Astrocyte (in vitro differentiated cells and primary cell): ENCODE measurements at regions not wholly inside any gene's neighbourhood (a gene's known extent, or its start where the extent isn't known, plus 50 kb on each side); places are given as distances from the start of the nearest gene placed in this dataset.

ENCODE experiments used
- DNase-seq: peaks from one replicate; pipeline ENCODE4 v3.0.0-alpha.2; 2010; ENCODE audit warnings: low read depth
- FAIRE-seq: peaks from 2 replicates; lab custom pipeline; 2011; peaks lifted over from hg19 to GRCh38; lab: Jason Lieb, UNC
- H2AFZ ChIP-seq: 2 replicates; pipeline ENCODE4 v1.6.0; 2012; ENCODE audit warnings: low read depth, low read length, inconsistent platforms
- H3K27ac ChIP-seq: 2 replicates; pipeline ENCODE4 v1.5.1; 2011; ENCODE audit warnings: low read depth, low read length, inconsistent platforms
- H3K27me3 ChIP-seq: 2 replicates; pipeline ENCODE4 v1.6.0; 2011; ENCODE audit warnings: low read length, inconsistent platforms; ENCODE audit not compliant: insufficient read depth
- H3K36me3 ChIP-seq: 2 replicates; pipeline ENCODE4 v1.5.1; 2011; ENCODE audit warnings: low read length, inconsistent platforms; ENCODE audit not compliant: insufficient read depth
- H3K4me1 ChIP-seq: 2 replicates; pipeline ENCODE4 v1.5.1; 2011; ENCODE audit warnings: low read length, inconsistent platforms; ENCODE audit not compliant: insufficient read depth
- H3K4me2 ChIP-seq: 2 replicates; pipeline ENCODE4 v1.6.0; 2012; ENCODE audit warnings: low read length, inconsistent platforms
- H3K4me3 ChIP-seq: 2 replicates; pipeline ENCODE4 v1.5.1; 2011; ENCODE audit warnings: low read depth, mild to moderate bottlenecking, low read length, inconsistent platforms; ENCODE audit not compliant: insufficient read depth
- H3K79me2 ChIP-seq: 2 replicates; pipeline ENCODE4 v1.6.0; 2012; ENCODE audit warnings: mild to moderate bottlenecking, low read length, inconsistent platforms; ENCODE audit not compliant: insufficient read depth
- H3K9ac ChIP-seq: 2 replicates; pipeline ENCODE4 v1.6.0; 2012; ENCODE audit warnings: mild to moderate bottlenecking, low read length, inconsistent platforms
- H3K9me3 ChIP-seq: 2 replicates; pipeline ENCODE4 v1.5.1; 2012; ENCODE audit warnings: low read depth, mild to moderate bottlenecking, low read length, inconsistent platforms; ENCODE audit not compliant: insufficient read depth
- H4K20me1 ChIP-seq: 2 replicates; pipeline ENCODE4 v1.6.0; 2012; ENCODE audit warnings: low read length, inconsistent platforms; ENCODE audit not compliant: insufficient read depth
- H3K27ac Mint-ChIP-seq: one replicate; pipeline ENCODE4 v1.8.0; 2021; ENCODE audit warnings: mild to moderate bottlenecking, mixed read lengths; ENCODE audit not compliant: unreplicated experiment
- H3K27me3 Mint-ChIP-seq: one replicate; pipeline ENCODE4 v1.8.0; 2021; ENCODE audit warnings: low read depth, mixed read lengths; ENCODE audit not compliant: unreplicated experiment
- H3K36me3 Mint-ChIP-seq: one replicate; pipeline ENCODE4 v1.8.0; 2021; ENCODE audit warnings: low read depth, mixed read lengths; ENCODE audit not compliant: unreplicated experiment
- H3K4me1 Mint-ChIP-seq: one replicate; pipeline ENCODE4 v1.8.0; 2021; ENCODE audit warnings: low read depth, mixed read lengths; ENCODE audit not compliant: unreplicated experiment
- H3K4me3 Mint-ChIP-seq: one replicate; pipeline ENCODE4 v1.8.0; 2021; ENCODE audit warnings: mild to moderate bottlenecking, moderate library complexity, mixed read lengths; ENCODE audit not compliant: unreplicated experiment
- H3K9me3 Mint-ChIP-seq: one replicate; pipeline ENCODE4 v1.8.0; 2021; ENCODE audit warnings: mild to moderate bottlenecking, mixed read lengths; ENCODE audit not compliant: unreplicated experiment
- EZH2 ChIP-seq: IDR thresholded peaks from 2 replicates; pipeline ENCODE4 v1.6.1; 2012; ENCODE audit warnings: mild to moderate bottlenecking, low read length, inconsistent platforms; ENCODE audit not compliant: insufficient read depth
- TF ChIP-seq, protein P1 (sequence below): IDR thresholded peaks from 2 replicates; pipeline ENCODE4 v1.5.1; 2011; ENCODE audit warnings: low read depth, mild to moderate bottlenecking, inconsistent platforms, low read length, moderate library complexity; ENCODE audit not compliant: insufficient read depth

DNA sequence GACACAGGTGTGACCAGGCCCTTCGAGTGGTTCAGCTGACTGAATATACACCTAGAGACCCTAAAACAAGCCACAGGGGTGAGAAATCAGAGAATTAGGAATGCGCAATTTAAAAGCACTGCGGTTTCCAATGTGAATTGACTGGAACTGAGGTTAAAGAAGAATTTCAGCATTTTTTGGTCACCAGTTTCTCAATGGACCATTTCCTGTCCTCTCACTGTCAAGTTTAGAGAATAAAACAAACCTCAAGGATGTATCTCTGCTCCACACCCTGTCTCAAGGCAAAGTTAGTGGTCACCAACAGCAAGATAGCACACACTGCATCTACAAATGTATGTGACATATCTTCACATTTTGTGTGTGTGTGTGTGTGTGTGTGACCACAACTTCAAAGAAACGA lies 143.8 kb upstream of the MAP3K1 start:
- Mint-ChIP-seq H3K9me3 (peaks cover 1% of the 10 kb centered on the region), H3K27ac (no peak overlapping the region), H3K27me3 (peaks cover 11% of the 10 kb centered on the region), H3K4me3 (no peak overlapping the region), H3K36me3 (peaks cover 5% of the 10 kb centered on the region), H3K4me1 (peaks cover 11% of the 10 kb centered on the region)
- Histone ChIP-seq H3K79me2 (no peaks in the 10 kb centered on the region), H3K9me3 (no peaks in the 10 kb centered on the region), H2AFZ (no peak overlapping the region), H3K4me3 (no peak overlapping the region), H3K27ac (no peak overlapping the region), H3K36me3 (no peaks in the 10 kb centered on the region), H3K4me1 (no peaks in the 10 kb centered on the region), H3K9ac (no peak overlapping the region), H3K27me3 (no peaks in the 10 kb centered on the region), H3K4me2 (no peak overlapping the region), H4K20me1 (no peaks in the 10 kb centered on the region)
- TF ChIP-seq EZH2, result no peak
- TF ChIP-seq, protein P1, sequence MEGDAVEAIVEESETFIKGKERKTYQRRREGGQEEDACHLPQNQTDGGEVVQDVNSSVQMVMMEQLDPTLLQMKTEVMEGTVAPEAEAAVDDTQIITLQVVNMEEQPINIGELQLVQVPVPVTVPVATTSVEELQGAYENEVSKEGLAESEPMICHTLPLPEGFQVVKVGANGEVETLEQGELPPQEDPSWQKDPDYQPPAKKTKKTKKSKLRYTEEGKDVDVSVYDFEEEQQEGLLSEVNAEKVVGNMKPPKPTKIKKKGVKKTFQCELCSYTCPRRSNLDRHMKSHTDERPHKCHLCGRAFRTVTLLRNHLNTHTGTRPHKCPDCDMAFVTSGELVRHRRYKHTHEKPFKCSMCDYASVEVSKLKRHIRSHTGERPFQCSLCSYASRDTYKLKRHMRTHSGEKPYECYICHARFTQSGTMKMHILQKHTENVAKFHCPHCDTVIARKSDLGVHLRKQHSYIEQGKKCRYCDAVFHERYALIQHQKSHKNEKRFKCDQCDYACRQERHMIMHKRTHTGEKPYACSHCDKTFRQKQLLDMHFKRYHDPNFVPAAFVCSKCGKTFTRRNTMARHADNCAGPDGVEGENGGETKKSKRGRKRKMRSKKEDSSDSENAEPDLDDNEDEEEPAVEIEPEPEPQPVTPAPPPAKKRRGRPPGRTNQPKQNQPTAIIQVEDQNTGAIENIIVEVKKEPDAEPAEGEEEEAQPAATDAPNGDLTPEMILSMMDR, result no peak
- DNase-seq (no peak), FAIRE-seq (no peak)

DNA sequence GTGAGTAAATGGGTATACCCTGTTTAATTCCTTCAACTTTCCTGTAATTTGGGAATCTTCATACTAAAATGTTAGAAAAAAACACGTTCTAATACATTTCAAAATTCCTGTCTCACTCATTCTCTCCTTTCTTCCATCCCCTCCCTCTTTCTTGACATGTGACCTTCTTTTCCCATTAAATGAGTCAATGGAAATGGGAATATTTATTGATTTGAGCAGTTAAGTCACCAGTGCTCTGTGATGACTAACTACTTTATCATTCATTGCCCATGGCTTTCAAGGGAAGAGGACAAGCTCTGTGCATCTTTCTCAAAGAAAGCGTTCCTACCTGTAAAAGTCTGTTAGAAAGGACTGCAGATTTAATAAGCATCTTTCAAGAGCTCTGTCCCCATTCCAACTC lies 144.4 kb upstream of the MAP3K1 start:
- Histone ChIP-seq H3K79me2 (no peaks in the 10 kb centered on the region), H3K36me3 (no peaks in the 10 kb centered on the region), H3K4me3 (no peak overlapping the region), H3K9me3 (no peaks in the 10 kb centered on the region), H3K4me1 (no peaks in the 10 kb centered on the region), H2AFZ (no peak overlapping the region), H3K4me2 (no peak overlapping the region), H3K27me3 (no peaks in the 10 kb centered on the region), H3K27ac (no peak overlapping the region), H3K9ac (no peak overlapping the region), H4K20me1 (no peaks in the 10 kb centered on the region)
- Mint-ChIP-seq H3K27ac (peak overlapping the region; percentile 13), H3K36me3 (peaks cover 5% of the 10 kb centered on the region), H3K27me3 (peaks cover 11% of the 10 kb centered on the region), H3K4me3 (no peak overlapping the region), H3K4me1 (peaks cover 16% of the 10 kb centered on the region), H3K9me3 (peaks cover 1% of the 10 kb centered on the region)
- TF ChIP-seq, protein P1, result no peak
- no peak for TF ChIP-seq EZH2
- no peak for DNase-seq
- FAIRE-seq, result no peak

DNA sequence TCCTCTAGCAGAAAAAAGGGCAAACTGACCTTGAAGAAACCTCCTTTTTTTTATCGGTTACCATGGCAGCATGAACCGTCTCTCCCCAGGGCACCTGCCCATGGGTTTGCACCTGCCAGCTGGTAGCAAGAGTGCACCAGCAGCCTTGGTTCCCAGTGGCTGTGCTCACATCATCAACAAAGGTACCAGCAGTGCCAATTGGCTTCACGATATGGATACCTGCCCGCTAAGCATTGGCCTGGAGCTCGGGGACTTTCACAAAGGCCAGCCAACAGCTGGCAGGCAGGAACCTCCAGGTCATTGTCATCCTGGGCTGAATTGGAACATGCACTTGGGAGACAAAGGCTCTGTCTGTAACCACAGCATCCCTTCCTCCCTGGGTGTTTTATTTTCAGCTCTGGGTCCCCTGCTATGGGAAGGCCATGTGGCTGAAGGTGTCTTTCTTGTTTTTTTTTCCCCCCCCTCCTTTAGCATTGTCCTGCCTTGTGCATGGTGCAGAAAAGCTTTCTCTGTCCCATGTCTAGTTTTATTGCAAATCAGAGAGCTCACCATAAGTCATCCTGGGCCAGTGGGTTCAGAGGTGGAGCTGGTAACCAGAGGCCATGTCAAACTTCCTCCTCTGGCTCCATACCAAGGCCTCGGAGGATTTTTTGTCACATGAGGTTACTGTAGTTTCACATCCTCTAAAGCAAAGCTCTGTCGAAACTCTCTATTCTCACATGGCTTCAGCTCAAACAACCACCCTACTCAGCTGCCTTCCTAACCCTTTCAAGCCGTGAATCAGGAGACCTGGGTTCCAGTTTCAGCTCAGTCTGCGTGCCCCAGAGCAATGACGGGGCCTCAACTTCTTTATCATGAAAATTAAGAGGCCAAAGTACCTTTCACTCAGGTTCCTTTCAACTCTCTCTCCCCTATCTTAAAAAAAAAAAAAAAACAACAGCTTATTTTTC lies 145.5 kb upstream of the MAP3K1 start:
- Histone ChIP-seq H3K4me3 (no peak overlapping the region), H3K4me1 (no peaks in the 10 kb centered on the region), H4K20me1 (no peaks in the 10 kb centered on the region), H3K27me3 (no peaks in the 10 kb centered on the region), H3K9ac (no peak overlapping the region), H3K9me3 (no peaks in the 10 kb centered on the region), H3K27ac (no peak overlapping the region), H2AFZ (no peak overlapping the region), H3K79me2 (no peaks in the 10 kb centered on the region), H3K4me2 (no peak overlapping the region), H3K36me3 (no peaks in the 10 kb centered on the region)
- DNase-seq (no peak), FAIRE-seq (no peak)
- peaks cover 21% of the 10 kb centered on the region for H3K4me1 Mint-ChIP-seq
- H3K9me3 Mint-ChIP-seq, result peaks cover 1% of the 10 kb centered on the region
- no peak overlapping the region for H3K27ac Mint-ChIP-seq
- peaks cover 11% of the 10 kb centered on the region for H3K27me3 Mint-ChIP-seq
- peaks cover 4% of the 10 kb centered on the region for H3K36me3 Mint-ChIP-seq
- TF ChIP-seq, protein P1, result no peak
- no peak for TF ChIP-seq EZH2
- no peak overlapping the region for H3K4me3 Mint-ChIP-seq
